Endothelial cell (in vitro differentiated cells): ENCODE measurements at regions not wholly inside any gene's neighbourhood (a gene's known extent, or its start where the extent isn't known, plus 50 kb on each side); places are given as distances from the start of the nearest gene placed in this dataset.
A peak's percentile ranks its signal among the peaks of the same experiment; 100 is the strongest.
"Not testable (repeated sequence)": the region's sequence is repeated elsewhere in the genome, so short reads cannot be mapped to it uniquely, and the experiment has no call there.

ENCODE experiments used
- DNase-seq: peaks from one replicate; pipeline ENCODE4 v3.0.0; 2021; ENCODE audit warnings: low spot score
- H3K27ac Mint-ChIP-seq: one replicate; pipeline ENCODE4 v1.8.0; 2021; ENCODE audit warnings: mixed read lengths, inconsistent platforms; ENCODE audit not compliant: unreplicated experiment
- H3K27me3 Mint-ChIP-seq: one replicate; pipeline ENCODE4 v1.8.0; 2021; ENCODE audit warnings: mild to moderate bottlenecking, moderate library complexity, mixed read lengths, inconsistent platforms; ENCODE audit not compliant: unreplicated experiment
- H3K36me3 Mint-ChIP-seq: one replicate; pipeline ENCODE4 v1.8.0; 2021; ENCODE audit warnings: mild to moderate bottlenecking, low read depth, mixed read lengths, inconsistent platforms; ENCODE audit not compliant: unreplicated experiment
- H3K4me1 Mint-ChIP-seq: one replicate; pipeline ENCODE4 v1.8.0; 2021; ENCODE audit warnings: mild to moderate bottlenecking, mixed read lengths, inconsistent platforms; ENCODE audit not compliant: unreplicated experiment
- H3K4me3 Mint-ChIP-seq: one replicate; pipeline ENCODE4 v1.8.0; 2021; ENCODE audit warnings: mild to moderate bottlenecking, mixed read lengths, inconsistent platforms; ENCODE audit not compliant: unreplicated experiment
- H3K9me3 Mint-ChIP-seq: one replicate; pipeline ENCODE4 v1.8.0; 2021; ENCODE audit warnings: mixed read lengths, inconsistent platforms; ENCODE audit not compliant: unreplicated experiment

- H3K4me1 Mint-ChIP-seq, H3K9me3 Mint-ChIP-seq, H3K36me3 Mint-ChIP-seq, H3K27me3 Mint-ChIP-seq, H3K27ac Mint-ChIP-seq, DNase-seq: not testable (repeated sequence)
- H3K4me3 Mint-ChIP-seq: peak overlapping the region; percentile 27
Observed at GRCh38 chr1:121007755-121008154, 118.2 kb downstream of the PPIAL4A start.

- not testable (repeated sequence) for H3K9me3 Mint-ChIP-seq, H3K36me3 Mint-ChIP-seq, H3K4me1 Mint-ChIP-seq, H3K27me3 Mint-ChIP-seq, H3K27ac Mint-ChIP-seq
- H3K4me3 Mint-ChIP-seq: peak overlapping the region; percentile 82
- peak; percentile 26 for DNase-seq
Observed at GRCh38 chr1:121008512-121009215, 119.1 kb downstream of the PPIAL4A start.

GRCh38 chr1:121009216-121010057, 119.9 kb downstream of the PPIAL4A start:
- not testable (repeated sequence) for H3K27me3 Mint-ChIP-seq, H3K9me3 Mint-ChIP-seq, H3K4me1 Mint-ChIP-seq, H3K27ac Mint-ChIP-seq, H3K36me3 Mint-ChIP-seq
- peak; percentile 22 for DNase-seq
- peak overlapping the region; percentile 80 for H3K4me3 Mint-ChIP-seq

DNA sequence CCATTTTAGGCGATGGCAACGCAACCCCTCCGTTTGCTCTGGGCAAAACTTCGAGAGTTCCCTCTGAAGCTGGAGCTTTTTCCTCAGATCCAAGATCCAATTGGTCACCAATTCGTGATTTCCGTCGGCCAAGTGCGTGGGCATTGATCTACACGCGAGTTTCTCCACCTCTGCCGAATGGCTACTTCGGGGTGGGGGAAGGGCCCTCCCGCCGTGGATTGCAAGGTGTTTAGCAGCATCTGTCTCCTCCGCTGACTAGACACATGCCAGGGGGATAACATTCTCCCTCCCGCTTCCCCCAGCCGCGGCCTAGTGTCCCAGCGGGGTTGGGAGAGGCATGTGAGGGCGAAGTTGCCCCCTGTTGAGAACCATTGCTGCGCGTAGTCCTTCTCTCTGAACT, 120.6 kb downstream of the PPIAL4A start:
- not testable (repeated sequence) for H3K27me3 Mint-ChIP-seq, H3K4me3 Mint-ChIP-seq, DNase-seq, H3K4me1 Mint-ChIP-seq, H3K27ac Mint-ChIP-seq, H3K36me3 Mint-ChIP-seq, H3K9me3 Mint-ChIP-seq

- not testable (repeated sequence) for H3K9me3 Mint-ChIP-seq, DNase-seq, H3K4me3 Mint-ChIP-seq, H3K27me3 Mint-ChIP-seq, H3K4me1 Mint-ChIP-seq, H3K27ac Mint-ChIP-seq, H3K36me3 Mint-ChIP-seq
Observed at GRCh38 chr1:121013181-121013580, 123.6 kb downstream of the PPIAL4A start.

GRCh38 chr1:121016182-121017028, 126.8 kb downstream of the PPIAL4A start:
- not testable (repeated sequence) for H3K4me3 Mint-ChIP-seq, H3K9me3 Mint-ChIP-seq, H3K36me3 Mint-ChIP-seq, H3K27me3 Mint-ChIP-seq, H3K4me1 Mint-ChIP-seq
- peak overlapping the region; percentile 88 for H3K27ac Mint-ChIP-seq
- DNase-seq: peak; percentile 74

DNA sequence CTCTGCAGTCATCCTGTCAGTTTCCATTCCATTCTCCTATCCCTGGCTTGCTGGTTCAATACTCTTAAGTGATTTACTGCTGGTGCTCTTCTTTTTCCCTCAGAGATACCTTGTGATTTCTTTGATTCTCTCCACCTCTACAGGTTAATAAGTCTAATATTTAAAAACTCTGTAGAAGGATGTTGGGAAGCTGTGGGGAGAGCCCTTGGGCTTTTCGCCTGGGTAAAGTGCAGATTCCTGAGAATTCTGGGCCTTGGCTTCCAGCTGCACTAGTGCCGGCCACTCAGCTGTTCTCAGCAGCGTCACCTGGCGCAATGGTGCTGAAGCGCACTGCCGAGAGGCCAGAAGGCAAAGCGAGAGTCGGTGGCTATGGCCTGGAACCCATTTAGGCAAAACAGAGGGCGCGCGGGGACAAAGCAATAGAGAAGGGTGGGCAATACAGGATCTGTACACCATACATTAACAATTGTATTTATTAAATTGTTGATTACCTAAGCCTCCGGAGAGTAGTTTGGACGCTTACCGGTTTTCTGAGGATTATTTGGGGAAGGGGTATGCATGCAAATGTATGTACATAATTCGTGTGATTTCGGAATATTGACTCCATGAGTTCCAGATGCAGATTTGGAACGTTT, 130.3 kb downstream of the PPIAL4A start:
- not testable (repeated sequence) for H3K4me3 Mint-ChIP-seq, H3K36me3 Mint-ChIP-seq, H3K27me3 Mint-ChIP-seq, H3K4me1 Mint-ChIP-seq, DNase-seq, H3K9me3 Mint-ChIP-seq, H3K27ac Mint-ChIP-seq

GRCh38 chr1:121020350-121021236, 131.0 kb downstream of the PPIAL4A start:
- H3K36me3 Mint-ChIP-seq, H3K27me3 Mint-ChIP-seq, H3K9me3 Mint-ChIP-seq, H3K4me1 Mint-ChIP-seq: not testable (repeated sequence)
- peak overlapping the region; percentile 79 for H3K4me3 Mint-ChIP-seq
- DNase-seq: peak; percentile 74
- peak overlapping the region; percentile 75 for H3K27ac Mint-ChIP-seq

DNA sequence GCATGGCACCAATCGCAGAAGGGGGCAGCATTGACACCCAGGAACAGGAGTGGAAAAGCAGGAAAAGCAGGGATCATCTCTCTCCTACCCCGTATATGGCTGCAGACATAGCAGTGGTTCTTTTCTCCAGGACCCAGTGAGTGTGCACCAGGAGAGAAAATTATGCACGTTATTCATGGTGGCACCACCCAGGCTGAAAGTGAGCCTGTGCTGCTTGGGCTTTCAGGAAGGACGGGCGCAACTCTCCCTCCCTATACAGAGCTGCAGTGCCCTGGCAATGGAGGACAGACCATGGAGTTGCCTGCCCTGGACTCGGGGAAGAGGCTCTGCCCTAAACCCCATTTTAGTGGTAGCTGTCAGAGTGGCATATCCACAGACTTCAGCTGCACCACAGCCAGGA, 132.1 kb downstream of the PPIAL4A start:
- DNase-seq, H3K27ac Mint-ChIP-seq, H3K4me3 Mint-ChIP-seq, H3K27me3 Mint-ChIP-seq, H3K9me3 Mint-ChIP-seq, H3K36me3 Mint-ChIP-seq, H3K4me1 Mint-ChIP-seq: not testable (repeated sequence)

DNA sequence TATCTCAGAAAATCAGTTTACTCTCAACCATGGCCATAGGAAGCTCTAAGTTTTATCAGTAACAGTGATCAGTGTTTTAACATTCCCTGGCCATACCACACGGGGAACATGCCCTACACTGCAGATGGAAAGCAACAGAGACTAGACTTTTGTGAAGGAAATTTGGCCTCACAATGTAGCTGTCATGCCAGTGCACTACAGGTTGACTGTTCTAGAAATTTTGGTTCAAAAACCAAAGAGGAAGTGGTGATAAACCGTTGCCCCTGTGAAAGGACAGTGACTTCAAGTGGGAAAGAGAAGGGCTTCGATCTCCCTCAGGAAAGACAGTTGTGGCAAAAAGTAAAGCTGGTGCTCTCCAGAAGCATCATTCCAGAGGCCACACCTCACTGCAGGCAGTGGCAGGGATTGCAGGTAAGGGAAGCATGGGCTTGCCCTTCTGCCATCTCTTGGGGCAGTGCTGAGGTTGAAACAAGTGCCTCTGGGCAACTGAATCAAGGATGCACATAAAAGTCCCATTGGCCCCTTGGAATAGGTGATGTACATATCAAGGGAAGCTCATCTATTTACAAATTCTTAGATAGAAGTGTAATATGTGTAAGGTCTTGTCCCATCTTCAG, 143.4 kb downstream of the PPIAL4A start:
- not testable (repeated sequence) for DNase-seq, H3K4me3 Mint-ChIP-seq, H3K4me1 Mint-ChIP-seq, H3K9me3 Mint-ChIP-seq, H3K27ac Mint-ChIP-seq, H3K27me3 Mint-ChIP-seq, H3K36me3 Mint-ChIP-seq
